ENCODE measurements at regions not wholly inside any gene's neighbourhood (a gene's known extent, or its start where the extent isn't known, plus 50 kb on each side); places are given as distances from the start of the nearest gene placed in this dataset.
"Not testable (repeated sequence)": the region's sequence is repeated elsewhere in the genome, so short reads cannot be mapped to it uniquely, and the experiment has no call there.

DNA sequence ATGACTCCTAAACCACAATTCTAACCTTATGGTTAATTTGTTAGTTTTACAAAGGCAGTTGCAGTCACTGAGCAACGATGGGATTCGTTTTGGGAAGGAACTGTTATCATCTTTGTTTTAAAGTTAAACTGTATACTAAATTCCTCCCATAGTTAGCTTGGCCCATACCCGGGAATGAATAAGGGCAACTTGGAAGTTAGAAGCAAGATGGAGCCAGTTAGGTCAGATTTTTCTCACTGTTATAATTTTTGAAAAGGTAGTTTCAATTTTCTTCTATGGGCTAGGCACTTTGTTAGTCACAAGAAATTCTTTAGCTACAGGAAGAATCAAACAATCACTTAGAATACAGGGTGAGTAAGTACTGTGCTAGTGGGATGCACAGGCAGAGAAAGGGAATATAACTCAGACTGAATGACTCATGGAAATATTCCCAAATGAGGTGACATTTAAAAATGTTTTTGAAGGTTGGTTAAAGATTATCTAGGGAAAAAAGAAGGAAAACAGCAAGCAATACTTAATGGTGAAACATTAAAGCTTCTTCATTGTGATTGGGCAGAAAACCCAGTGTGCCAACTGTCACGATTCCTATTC lies 153.6 kb downstream of the MAGEB17 start:
- DNase-seq (ENCODE audit: low spot score), result no peak

DNA sequence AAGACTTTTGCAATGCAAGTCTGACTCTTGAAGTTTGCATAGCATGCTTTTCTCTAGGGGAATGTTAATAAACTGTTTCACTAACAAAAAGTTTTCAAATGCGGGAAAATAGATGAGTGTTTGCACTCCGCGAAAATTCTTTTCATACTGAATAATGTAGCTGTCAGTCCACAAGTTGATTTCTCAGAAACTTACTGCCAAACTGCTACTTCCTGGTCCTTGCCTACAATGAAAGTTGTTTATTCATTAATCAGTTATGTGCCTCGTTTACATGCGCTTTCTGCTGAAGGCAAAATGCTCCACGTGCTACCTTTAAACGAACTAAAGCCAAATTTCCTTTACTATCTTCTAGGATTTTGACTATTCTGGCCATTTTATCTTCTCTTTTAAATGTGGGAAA lies 166.2 kb downstream of the MAGEB17 start:
- no peak for DNase-seq (ENCODE audit: low spot score)

DNA sequence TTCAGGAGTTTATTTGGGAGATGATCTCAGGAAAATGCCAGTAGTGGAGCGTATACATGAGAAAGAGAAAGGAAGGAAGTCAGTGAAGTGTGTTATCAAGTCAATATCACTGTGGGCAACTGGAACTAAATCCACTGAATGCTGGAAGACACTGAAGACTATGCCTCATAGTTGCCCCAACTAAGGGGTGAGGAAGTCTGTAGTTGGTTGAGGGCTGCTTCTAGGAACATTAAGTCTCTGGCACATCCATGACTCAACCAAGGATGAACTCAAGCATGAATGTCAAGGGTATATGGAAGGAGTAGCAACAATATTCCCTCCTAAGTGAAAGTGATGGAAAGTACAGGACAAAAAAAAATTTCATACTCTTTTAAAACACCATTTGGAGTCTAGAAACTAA lies 167.9 kb downstream of the MAGEB17 start:
- DNase-seq (ENCODE audit: low spot score), result no peak

DNA sequence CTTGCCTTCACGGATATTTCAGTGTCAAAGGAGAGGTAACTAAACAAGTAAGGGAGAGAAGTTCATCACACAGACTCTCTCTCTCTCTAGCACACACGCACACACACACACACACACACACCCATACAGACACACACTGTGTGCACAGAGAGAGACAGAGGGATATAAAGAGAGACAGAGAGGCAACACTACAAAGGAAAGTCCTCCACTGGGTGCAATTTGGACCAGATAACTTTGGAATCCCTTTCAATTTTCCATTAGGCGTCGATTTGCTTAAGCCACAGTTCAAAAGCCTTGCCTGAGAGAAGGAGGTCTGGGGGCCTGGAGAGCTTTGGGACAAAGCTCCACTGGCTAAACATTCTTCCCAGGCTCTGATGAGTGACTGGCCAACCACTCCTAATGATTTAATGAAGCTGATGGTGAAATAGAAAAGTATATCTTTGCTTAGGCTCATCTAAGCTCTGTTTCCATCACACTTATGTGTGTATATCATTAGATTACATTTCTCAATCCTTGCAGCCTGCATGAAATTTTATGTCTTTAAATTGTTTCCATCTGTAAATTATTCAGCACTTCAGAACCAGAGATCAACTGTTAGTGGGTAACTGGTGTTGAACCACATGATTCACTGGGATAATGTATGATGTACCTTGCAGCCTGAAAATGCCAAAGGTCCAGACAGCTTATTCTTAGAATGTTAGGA lies 180.8 kb downstream of the MAGEB17 start:
- DNase-seq (ENCODE audit: low spot score), result no peak

DNA sequence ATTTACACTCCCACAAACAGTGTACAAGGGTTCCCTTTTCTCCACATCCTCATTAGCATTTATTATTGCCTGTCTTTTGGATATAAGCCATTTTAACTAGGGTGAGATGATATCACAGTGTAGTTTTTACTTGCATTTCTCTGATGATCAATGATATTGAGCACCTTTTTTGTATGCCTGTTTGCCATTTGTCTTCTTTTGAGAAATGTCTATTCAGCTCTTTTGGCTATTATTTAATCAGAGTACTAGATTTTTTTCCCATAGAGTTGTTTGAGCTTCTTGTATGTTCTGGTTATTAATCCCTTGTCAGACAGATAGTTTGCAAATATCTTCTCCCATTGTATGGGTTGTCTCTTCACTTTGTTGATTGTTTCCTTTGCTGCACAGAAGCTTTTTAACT lies 190.6 kb downstream of the MAGEB17 start:
- DNase-seq (ENCODE audit: low spot score), result no peak

DNA sequence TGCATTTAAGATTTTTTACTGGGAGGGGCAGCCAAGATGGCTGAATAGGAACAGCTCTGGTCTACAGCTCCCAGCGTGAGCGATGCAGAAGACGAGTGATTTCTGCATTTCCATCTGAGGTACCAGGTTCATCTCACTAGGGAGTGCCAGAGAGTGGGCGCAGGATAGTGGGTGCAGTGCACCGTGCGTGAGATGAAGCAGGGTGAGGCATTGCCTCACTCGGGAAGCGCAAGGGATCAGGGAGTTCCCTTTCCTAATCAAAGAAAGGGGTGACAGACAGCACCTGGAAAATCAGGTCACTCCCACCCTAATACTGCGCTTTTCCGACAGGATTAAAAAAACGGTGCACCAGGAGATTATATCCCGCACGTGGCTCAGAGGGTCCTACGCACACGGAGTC lies 192.8 kb downstream of the MAGEB17 start:
- not testable (repeated sequence) for DNase-seq (ENCODE audit: low spot score)

DNA sequence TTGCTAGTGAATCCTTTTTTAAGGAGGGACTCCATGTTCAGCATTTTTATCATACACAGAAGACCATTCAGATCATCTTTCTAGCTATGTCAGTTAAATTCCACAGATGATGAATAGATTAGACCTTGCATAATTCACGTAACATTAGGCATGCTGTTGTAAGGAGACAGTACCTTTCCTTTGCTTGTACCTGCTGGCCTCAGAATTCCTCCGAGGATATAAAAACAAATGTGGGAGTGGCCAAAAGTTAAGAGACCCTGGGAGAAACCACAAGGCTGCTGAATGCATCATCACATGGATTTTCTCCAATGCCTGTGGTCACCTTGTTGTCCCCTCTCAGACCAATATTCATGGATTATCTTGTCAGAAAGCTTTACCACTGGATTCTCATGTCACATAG lies 201.4 kb downstream of the MAGEB17 start:
- DNase-seq (ENCODE audit: low spot score), result no peak

DNA sequence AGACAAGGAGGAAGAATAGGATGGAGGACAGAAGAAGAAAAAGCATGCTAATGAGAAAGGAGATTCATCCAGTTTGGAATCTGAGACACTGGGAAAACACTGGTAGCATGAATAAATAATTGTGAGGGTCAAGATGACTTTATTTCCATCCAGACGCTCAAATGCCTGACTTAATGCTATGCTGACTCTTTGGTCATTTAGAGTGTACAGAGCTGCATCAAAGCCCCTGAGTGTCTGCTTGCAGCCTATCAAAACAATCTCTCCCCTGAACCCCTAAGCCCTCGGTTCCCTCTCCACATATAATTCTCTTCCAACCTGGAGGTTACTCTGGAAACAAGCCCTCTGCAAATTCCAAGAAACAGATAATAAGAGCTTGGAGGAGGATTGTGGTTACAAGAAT lies 208.8 kb downstream of the MAGEB17 start:
- DNase-seq (ENCODE audit: low spot score), result no peak

DNA sequence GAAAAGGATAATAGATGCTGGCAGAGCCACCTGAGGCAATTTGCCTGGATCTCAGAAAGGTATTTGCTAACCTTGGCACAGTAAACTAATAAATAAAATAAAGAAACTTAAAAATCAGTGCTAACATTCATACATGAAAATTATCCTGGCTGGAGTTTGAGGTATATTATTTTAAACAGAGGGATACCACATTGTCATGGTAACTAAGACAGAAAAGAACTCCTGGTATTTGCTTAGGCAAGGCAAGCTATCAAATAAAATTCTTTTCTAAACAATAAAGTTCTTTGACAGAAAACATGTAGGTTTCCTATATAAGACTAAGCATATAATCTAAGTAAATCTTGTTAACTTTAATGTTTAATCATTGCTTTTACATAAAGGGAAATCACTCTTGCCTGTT lies 218.8 kb downstream of the MAGEB17 start:
- no peak for DNase-seq (ENCODE audit: low spot score)

DNA sequence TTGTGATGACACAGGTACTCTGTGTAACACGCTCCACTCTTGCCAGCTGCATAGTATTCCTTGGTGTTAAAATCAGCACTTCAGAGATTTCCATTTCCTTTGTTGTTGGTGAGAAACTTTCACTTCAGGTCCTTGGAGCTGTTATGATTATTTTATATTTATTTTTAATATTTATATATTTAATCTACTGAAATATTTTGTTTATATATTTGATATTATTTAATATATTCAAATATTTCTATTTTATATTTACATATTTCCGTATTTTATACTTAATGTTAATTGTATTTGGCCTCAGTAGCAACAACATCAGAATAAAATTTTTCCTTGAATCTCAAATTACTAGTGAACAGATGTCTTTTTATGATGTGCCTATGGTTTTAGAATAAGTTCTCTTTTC lies 225.3 kb downstream of the MAGEB17 start:
- no peak for DNase-seq (ENCODE audit: low spot score)

DNA sequence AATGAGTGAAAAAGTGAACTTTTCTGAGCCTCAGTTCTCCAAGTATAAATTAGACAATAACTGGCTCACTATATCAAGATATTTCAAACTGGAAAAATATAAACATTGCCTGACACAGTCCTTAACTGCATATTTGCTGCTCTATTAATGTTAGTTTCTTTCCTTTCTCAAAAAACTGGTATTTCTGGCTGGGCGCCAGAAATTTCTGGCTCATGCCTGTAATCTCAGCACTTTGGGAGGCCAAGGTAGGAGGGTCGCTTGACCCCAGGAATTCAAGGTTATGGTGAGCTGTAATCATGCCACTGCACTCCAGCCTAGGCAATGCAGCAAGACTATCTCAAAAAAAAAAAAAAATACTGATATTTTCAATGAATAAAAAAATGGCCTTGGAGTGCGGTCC lies 227.0 kb downstream of the MAGEB17 start:
- DNase-seq (ENCODE audit: low spot score), result no peak

DNA sequence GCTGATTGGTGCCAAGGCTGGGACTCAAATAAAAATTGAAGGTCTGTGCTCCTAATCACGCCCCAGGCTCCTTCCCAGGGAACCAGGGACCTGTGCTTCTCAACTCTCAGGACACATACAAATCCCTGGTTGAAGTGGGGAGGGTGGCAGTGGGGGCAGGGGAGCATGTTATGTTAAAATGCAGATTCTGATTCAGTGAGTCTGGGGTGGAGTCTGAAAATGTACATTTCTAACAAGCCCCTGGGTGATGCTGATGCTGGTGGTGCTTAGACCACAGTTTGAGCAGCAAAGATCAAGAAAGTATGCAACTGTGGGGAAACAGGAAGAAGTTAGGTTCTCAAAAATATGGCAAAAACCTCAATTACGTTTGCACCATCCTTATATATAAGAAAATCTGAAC lies 236.5 kb downstream of the MAGEB17 start:
- no peak for DNase-seq (ENCODE audit: low spot score)

DNA sequence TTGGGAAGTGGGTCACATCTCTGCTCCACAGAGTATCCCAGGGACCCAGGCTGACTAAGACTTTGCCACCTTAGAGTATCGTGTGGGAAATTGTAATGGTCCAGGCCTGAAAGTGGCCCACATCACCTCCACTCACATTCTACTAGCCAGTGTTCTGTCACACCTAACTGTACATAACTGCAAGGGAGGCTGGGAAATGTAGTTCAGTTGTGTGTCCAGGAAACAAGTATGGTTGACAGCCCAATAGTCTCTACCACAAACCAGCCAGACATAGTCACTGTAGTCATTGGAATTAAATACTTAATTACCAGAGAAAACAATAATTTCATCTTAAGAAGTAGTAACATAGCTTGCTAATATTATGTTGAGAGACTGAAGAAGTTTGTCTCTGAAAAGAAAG lies 233.4 kb upstream of the S100G start:
- DNase-seq (ENCODE audit: low spot score), result no peak

DNA sequence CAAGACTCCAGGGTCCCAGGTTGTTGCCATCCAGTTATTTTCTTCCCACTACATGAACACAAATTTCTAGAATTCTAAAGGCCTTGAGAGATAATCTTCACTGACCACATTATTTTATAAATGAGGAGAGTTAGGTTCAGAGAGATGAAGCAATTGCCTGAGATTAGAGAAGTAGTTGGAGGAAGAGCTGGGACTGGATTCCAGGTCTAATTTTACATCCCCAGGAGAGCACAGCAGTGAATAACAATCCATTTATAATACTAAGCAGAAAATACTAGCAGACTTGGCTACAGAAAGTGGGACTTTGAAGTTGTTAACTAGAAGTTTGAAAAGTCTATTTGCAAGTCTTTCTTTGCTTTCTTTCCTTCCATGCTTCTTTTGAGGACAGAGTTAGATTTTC lies 231.3 kb upstream of the S100G start:
- DNase-seq (ENCODE audit: low spot score), result no peak

DNA sequence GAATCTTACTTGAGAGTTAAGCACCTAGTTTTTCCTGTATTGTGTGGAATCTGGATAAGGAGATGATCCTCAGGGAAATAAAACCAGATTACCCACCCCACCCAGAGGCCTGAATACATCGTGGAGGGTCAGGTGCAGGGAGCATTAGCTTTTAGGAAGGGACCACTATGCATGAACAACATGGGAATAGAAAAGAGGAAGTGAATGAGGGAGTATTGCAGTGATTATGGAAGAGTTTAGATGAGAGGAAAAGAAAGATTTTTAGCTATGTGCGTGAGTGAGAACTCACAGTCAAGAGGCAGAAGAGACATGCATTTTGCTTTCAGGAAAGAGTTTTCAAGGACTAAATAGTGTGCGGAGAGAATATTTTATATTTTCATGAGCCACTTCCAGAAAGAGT lies 222.3 kb upstream of the S100G start:
- DNase-seq (ENCODE audit: low spot score), result no peak

DNA sequence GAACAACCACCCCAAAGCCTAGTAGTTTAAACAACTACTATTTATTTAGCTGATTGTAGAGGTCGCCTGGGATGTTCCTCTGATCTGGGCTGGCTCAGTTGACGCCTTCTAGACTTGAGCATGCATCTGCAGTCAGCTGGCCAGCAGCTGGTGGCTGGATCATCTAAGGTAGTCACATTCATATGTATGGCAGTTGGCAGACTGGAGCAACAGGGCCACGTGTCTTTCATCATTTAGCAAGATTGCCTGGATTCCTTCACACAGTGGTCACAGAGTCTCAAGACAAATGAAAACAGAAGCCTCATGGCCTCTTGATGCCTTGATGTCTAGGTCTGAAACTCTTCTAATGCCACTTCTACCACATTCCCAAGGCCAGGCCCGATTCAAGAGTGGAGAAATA lies 220.6 kb upstream of the S100G start:
- no peak for DNase-seq (ENCODE audit: low spot score)

DNA sequence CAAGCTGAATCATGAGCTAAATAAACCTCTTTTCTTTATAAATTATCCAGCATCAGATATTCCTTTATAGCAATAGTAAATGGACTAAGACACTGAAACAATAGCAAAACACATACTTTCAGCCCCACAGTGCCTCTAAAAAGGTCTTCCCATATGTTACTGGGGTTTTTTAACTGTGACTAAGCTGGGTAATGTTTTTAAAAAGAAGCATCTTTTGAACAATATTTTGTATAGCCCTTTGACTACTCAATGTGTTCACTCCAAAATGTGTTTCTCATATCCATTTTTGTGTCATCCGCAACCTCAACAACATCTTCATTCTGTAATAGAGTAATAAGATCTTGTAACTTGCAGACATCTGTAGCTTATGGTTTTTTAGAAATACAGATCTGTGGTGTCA lies 218.7 kb upstream of the S100G start:
- no peak for DNase-seq (ENCODE audit: low spot score)

DNA sequence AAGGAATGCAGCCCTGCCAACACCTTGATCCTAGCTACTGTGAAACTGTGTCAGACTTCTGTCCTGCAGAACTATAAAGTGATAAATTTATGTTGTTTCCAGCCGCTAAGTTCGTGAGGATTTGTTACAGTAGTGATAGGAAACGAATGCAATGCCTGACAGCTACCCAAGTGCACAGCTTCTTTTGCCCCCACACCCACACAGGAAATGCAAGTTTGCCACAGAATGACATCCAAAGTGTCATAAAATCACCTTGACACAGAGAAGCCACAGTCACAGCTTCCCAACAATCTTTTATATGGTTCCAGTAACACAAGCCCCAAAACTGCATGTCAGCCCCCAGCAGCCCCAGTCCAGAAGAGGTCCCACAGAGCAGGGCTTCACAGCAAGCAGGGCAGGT lies 216.9 kb upstream of the S100G start:
- no peak for DNase-seq (ENCODE audit: low spot score)

DNA sequence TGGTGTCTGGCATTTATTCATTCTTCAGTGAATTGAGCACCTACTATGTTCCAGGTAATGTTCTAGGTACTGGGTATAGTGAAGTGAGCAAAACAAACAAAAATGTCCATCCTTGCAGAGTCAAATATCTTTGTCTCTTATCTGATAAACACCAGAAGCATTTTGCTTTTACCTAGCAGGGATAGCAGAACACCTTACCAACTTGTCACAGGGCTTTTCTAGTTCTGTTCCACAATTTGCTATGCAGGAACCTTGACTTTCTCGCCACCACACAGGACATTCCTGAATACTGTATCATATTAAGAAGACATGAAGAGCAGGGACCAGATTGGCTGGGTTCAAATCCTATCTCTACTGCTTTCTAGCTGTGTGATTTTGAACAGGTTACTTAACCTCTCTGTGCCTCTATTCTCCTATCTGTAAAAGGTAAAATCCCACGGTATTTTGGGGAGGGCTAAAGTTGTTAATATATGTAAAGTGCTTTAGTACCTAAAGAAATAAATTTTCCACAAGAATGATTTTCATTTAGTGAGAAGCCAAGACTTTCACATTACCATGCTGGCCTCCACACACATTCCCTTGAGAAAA lies 214.5 kb upstream of the S100G start:
- no peak for DNase-seq (ENCODE audit: low spot score)

DNA sequence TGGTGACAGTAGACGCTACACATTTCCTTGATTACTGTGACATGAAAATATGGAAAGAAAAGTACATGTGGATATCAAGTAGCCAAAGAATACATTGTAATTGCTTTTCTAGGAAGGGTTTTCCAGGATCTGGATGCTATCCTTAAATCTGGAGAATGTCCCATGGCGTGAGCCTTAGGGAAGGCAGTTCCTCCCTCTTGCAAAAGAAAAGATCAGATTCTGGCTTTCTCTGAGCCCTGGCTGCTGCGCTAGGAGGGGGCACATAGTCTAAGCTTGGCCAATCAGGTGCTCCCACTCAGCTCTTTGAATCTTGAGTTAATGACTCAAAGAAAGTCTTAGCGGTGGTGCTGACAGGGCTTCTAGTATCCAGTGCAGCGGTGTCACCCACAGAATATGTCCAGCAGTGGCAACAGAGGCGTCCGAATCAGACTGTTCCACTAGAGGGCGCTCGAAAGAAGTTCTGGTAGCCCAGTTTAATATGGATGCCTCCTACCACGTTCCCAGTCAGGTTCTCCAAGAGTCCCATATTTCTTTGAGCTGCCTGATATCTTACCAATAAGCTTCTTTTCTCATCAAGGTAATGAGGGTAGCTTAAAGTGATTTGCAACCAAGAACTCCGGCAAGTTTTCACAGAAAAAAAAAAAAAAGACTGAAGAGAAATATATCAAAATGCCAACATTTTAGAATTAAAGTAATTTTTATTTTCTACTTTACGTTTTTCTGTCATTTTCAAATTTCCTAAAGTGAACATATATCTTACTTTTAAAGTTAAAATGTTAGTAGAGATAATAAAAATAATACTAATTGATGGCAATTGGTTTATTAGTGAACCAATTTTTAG lies 213.4 kb upstream of the S100G start:
- DNase-seq (ENCODE audit: low spot score), result peak; percentile 6

DNA sequence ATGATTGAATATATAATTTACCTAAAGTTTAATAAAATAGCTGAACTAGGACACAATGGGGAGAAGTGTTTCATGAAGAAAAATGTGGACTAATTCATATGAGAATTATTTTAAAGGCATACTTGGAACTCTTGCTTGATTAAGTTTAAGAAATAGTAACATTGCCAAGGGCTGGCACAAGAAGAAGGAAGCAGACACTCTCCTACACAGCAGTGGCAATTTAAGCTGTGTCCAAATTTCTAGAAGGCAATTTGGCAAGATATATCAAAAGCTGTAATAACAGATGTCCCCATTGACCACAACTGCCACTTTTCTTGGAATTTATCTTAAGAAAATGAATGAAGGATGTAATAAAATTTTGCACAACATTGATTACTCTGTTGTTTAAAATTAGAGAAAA lies 209.5 kb upstream of the S100G start:
- DNase-seq (ENCODE audit: low spot score), result no peak

DNA sequence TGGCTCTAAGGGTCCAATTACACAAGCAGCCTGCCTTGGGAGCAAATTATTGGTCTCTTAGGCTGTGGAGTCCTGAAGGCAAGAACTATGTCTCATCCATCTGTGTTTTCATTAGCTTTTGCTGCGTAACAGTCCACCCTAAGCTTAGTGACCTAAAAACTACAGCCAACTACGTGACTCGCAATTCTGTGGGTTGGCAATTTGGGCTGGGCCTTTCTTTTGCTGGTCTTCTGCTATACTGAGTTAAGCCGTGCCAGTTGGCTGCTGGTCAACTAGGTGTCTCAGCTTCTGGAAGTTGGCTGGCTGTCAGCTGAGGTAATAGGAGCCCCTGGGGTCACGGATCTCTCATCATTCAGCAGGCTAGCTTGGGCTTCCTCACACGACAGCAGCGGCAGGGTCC lies 205.6 kb upstream of the S100G start:
- DNase-seq (ENCODE audit: low spot score), result no peak

DNA sequence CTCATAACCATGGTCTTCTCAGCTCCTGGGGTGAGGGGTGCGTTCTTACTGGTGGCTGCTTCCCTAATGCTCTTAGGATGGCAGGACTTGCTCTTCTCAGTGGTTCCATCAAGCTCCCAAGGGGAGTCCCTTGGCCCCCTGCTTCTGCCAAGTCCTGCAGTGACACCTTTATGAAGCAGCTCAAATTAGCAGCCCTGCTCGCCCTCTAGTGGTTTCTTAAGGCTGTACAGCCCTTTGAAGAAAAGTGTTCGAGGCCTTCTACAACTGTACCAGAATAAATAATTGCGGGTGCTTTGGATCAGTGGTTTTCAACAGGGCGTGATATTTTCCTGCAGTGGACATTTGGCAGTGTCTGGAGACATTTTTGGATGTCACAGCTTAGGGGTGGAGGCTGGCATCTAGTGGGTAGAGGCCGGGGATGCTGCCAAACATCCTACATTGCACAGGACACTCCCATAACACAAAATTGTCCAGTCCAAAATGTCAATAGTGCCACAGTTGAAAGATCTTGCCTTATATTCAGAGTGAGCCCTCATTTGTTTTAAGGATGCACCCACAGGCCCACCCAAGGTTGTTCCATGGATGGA lies 204.7 kb upstream of the S100G start:
- DNase-seq (ENCODE audit: low spot score), result no peak

Measured in HuH-7.5 (cell line).